ENCODE measurements at regions not wholly inside any gene's neighbourhood (a gene's known extent, or its start where the extent isn't known, plus 50 kb on each side); places are given as distances from the start of the nearest gene placed in this dataset.

GRCh38 chr12:124440841-124441381 lies 126.5 kb downstream of the NCOR2 start:
- TF ChIP-seq EZH2phosphoT487 (IDR thresholded peaks at IDR 0.05; ENCODE audit: insufficient read depth, low read depth): no peak
- TF ChIP-seq EZH2 (IDR thresholded peaks at IDR 0.05; ENCODE audit: insufficient read depth, poor library complexity, severe bottlenecking): no peak

Data from GM23248 (cell line).